GM12891 (cell line): ENCODE measurements at regions not wholly inside any gene's neighbourhood (a gene's known extent, or its start where the extent isn't known, plus 50 kb on each side); places are given as distances from the start of the nearest gene placed in this dataset.

ENCODE experiments used
- PAX5 ChIP-seq: IDR thresholded peaks from 2 replicates; pipeline ENCODE4 v1.6.1; 2011; ENCODE audit warnings: low read length, moderate library complexity, mild to moderate bottlenecking; ENCODE audit not compliant: insufficient read depth, severe bottlenecking
- POLR2A ChIP-seq: IDR thresholded peaks from 2 replicates; pipeline ENCODE4 v1.6.1; 2011; ENCODE audit warnings: low read depth, low read length, control low read depth
- POLR2AphosphoS5 ChIP-seq: IDR thresholded peaks from 2 replicates; pipeline ENCODE4 v1.6.1; 2011; ENCODE audit warnings: low read depth, low read length, control low read depth
- SPI1 ChIP-seq: IDR thresholded peaks from 2 replicates; pipeline ENCODE4 v1.6.1; 2011; ENCODE audit warnings: low read depth, low read length, control low read depth
- TAF1 ChIP-seq: IDR thresholded peaks from 2 replicates; pipeline ENCODE4 v1.6.1; 2011; ENCODE audit warnings: low read depth, low read length, control low read depth

DNA sequence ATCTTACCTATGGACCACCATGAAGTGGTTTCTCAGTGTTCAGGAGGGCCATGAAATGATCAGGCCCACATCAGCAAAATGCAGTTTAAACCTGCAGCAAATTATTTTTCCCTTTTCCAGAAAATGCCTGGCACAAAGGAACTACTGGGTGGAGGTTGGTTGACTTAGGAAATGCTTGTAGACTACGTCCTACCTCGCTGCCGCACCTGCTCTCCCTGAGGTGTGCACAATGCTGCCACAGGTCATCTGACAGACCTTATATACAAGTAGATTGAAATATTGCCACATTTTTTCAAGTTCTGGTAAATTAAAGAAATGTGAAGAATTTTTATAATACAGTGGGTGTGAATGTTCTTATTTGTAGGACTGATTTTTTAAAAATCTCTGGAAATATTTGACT lies 166.7 kb upstream of the PDE4B start:
- TF ChIP-seq POLR2A (no peak), POLR2AphosphoS5 (no peak), TAF1 (no peak), SPI1 (no peak), PAX5 (no peak)
